ENCODE measurements at regions not wholly inside any gene's neighbourhood (a gene's known extent, or its start where the extent isn't known, plus 50 kb on each side); places are given as distances from the start of the nearest gene placed in this dataset.

DNA sequence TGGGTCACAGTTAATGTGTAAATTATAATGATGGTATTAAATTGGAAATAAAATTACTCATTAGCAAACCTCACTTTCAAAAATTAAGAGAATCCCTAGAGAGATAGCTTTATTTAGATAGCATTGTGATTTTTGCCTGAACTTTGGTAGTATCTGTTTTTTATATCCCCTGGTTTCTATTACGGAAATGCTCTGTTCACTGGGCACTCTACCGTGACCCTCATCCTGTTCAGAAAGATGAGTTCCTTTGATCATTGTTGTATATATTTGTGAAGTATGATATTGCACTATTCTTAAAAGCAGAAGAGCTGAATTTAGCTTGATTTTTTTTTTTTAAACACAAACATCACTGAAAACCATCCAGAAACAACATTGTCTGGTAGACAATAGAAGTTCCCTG is 1143.8 kb upstream of the MAP3K7 start:
- H3K36me3 ChIP-seq (replicated peaks; ENCODE audit: low read depth, low read length), result no peaks in the 10 kb centered on the region
- no peaks in the 10 kb centered on the region for H3K9me3 ChIP-seq (ENCODE audit: insufficient read depth, low read length)
- H4K20me1 ChIP-seq (ENCODE audit: insufficient read depth, low read length), result no peaks in the 10 kb centered on the region
- H3K4me3 ChIP-seq (ENCODE audit: low read length), result no peak overlapping the region
- H3K4me2 ChIP-seq (ENCODE audit: low read length), result no peak overlapping the region
- no peak overlapping the region for H3K9ac ChIP-seq (ENCODE audit: low read length)
- H3K4me1 ChIP-seq (ENCODE audit: low read length), result no peaks in the 10 kb centered on the region
- H3K27me3 ChIP-seq (ENCODE audit: low read depth, low read length), result no peaks in the 10 kb centered on the region
- H3K79me2 ChIP-seq (ENCODE audit: low read length), result no peaks in the 10 kb centered on the region
- H3K27ac ChIP-seq (ENCODE audit: low read length), result no peak overlapping the region
- no peak for TF ChIP-seq EZH2phosphoT487 (IDR thresholded peaks at IDR 0.05; ENCODE audit: low read depth)
- TF ChIP-seq, protein P1, sequence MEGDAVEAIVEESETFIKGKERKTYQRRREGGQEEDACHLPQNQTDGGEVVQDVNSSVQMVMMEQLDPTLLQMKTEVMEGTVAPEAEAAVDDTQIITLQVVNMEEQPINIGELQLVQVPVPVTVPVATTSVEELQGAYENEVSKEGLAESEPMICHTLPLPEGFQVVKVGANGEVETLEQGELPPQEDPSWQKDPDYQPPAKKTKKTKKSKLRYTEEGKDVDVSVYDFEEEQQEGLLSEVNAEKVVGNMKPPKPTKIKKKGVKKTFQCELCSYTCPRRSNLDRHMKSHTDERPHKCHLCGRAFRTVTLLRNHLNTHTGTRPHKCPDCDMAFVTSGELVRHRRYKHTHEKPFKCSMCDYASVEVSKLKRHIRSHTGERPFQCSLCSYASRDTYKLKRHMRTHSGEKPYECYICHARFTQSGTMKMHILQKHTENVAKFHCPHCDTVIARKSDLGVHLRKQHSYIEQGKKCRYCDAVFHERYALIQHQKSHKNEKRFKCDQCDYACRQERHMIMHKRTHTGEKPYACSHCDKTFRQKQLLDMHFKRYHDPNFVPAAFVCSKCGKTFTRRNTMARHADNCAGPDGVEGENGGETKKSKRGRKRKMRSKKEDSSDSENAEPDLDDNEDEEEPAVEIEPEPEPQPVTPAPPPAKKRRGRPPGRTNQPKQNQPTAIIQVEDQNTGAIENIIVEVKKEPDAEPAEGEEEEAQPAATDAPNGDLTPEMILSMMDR (IDR thresholded peaks at IDR 0.05; ENCODE audit: low read depth, low read length), result no peak
- no peak overlapping the region for H2AFZ ChIP-seq (ENCODE audit: low read depth, low read length)

DNA sequence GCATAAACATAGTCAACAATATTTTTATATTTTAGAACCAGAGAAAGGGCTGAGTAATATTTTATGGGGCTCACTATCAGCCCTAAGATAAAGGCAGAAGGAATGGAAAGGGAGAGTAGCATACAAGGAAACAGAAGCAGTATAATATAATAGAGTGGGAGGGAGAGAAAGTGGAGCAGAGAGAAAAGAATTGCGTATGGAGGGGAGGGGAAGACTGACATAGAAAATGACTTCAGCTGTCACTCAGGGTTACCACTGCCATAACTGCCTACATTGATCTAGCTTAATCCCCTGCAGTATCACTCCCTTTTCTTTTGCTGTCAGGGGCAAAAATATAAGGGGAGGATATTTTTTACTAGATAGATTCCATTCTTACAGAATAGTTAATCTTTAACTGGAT is 1133.5 kb upstream of the MAP3K7 start:
- H3K4me3 ChIP-seq (ENCODE audit: low read length), result no peak overlapping the region
- H3K9me3 ChIP-seq (ENCODE audit: insufficient read depth, low read length), result no peaks in the 10 kb centered on the region
- H3K9ac ChIP-seq (ENCODE audit: low read length), result no peak overlapping the region
- H4K20me1 ChIP-seq (ENCODE audit: insufficient read depth, low read length), result no peaks in the 10 kb centered on the region
- H3K36me3 ChIP-seq (replicated peaks; ENCODE audit: low read depth, low read length), result no peaks in the 10 kb centered on the region
- no peak overlapping the region for H3K4me2 ChIP-seq (ENCODE audit: low read length)
- no peaks in the 10 kb centered on the region for H3K27me3 ChIP-seq (ENCODE audit: low read depth, low read length)
- H3K4me1 ChIP-seq (ENCODE audit: low read length), result no peaks in the 10 kb centered on the region
- no peak overlapping the region for H3K27ac ChIP-seq (ENCODE audit: low read length)
- no peak for TF ChIP-seq EZH2phosphoT487 (IDR thresholded peaks at IDR 0.05; ENCODE audit: low read depth)
- TF ChIP-seq, protein P1 (IDR thresholded peaks at IDR 0.05; ENCODE audit: low read depth, low read length), result no peak
- H3K79me2 ChIP-seq (ENCODE audit: low read length), result no peaks in the 10 kb centered on the region
- no peak overlapping the region for H2AFZ ChIP-seq (ENCODE audit: low read depth, low read length)

- Histone ChIP-seq H3K79me2 (ENCODE audit: low read length) (no peaks in the 10 kb centered on the region), H3K36me3 (replicated peaks; ENCODE audit: low read depth, low read length) (no peaks in the 10 kb centered on the region), H4K20me1 (ENCODE audit: insufficient read depth, low read length) (no peaks in the 10 kb centered on the region), H3K4me2 (ENCODE audit: low read length) (no peak overlapping the region), H3K27ac (ENCODE audit: low read length) (no peak overlapping the region), H3K4me3 (ENCODE audit: low read length) (no peak overlapping the region), H2AFZ (ENCODE audit: low read depth, low read length) (no peak overlapping the region), H3K4me1 (ENCODE audit: low read length) (no peaks in the 10 kb centered on the region), H3K9me3 (ENCODE audit: insufficient read depth, low read length) (no peaks in the 10 kb centered on the region), H3K9ac (ENCODE audit: low read length) (no peak overlapping the region), H3K27me3 (ENCODE audit: low read depth, low read length) (no peaks in the 10 kb centered on the region)
- no peak for TF ChIP-seq EZH2phosphoT487 (IDR thresholded peaks at IDR 0.05; ENCODE audit: low read depth)
- TF ChIP-seq, protein P1 (IDR thresholded peaks at IDR 0.05; ENCODE audit: low read depth, low read length), result no peak
Observed at GRCh38 chr6:91719414-91719813, 1132.5 kb upstream of the MAP3K7 start.

GRCh38 chr6:91718198-91718597 is 1131.3 kb upstream of the MAP3K7 start:
- TF ChIP-seq EZH2phosphoT487 (IDR thresholded peaks at IDR 0.05; ENCODE audit: low read depth), result no peak
- TF ChIP-seq, protein P1 (IDR thresholded peaks at IDR 0.05; ENCODE audit: low read depth, low read length), result no peak

More at GRCh38 chr6:91718198-91718597, 1131.3 kb upstream of the MAP3K7 start:
- H2AFZ ChIP-seq (ENCODE audit: low read depth, low read length), result no peak overlapping the region
- no peaks in the 10 kb centered on the region for H3K79me2 ChIP-seq (ENCODE audit: low read length)
- no peaks in the 10 kb centered on the region for H3K9me3 ChIP-seq (ENCODE audit: insufficient read depth, low read length)
- no peak overlapping the region for H3K9ac ChIP-seq (ENCODE audit: low read length)
- no peaks in the 10 kb centered on the region for H3K27me3 ChIP-seq (ENCODE audit: low read depth, low read length)
- H3K4me2 ChIP-seq (ENCODE audit: low read length), result no peak overlapping the region
- H3K4me3 ChIP-seq (ENCODE audit: low read length), result no peak overlapping the region
- H3K27ac ChIP-seq (ENCODE audit: low read length), result no peak overlapping the region
- no peaks in the 10 kb centered on the region for H4K20me1 ChIP-seq (ENCODE audit: insufficient read depth, low read length)
- H3K4me1 ChIP-seq (ENCODE audit: low read length), result no peaks in the 10 kb centered on the region
- H3K36me3 ChIP-seq (replicated peaks; ENCODE audit: low read depth, low read length), result no peaks in the 10 kb centered on the region

Measured in OCI-LY3 (cell line).